ENCODE measurements at regions not wholly inside any gene's neighbourhood (a gene's known extent, or its start where the extent isn't known, plus 50 kb on each side); places are given as distances from the start of the nearest gene placed in this dataset.

- intact Hi-C loops (cut with DNase I), result no loop called here
- Histone ChIP-seq H3K4me1 (no peaks in the 10 kb centered on the region), H3K27ac (no peak overlapping the region), H3K4me3 (no peak overlapping the region), H3K27me3 (no peaks in the 10 kb centered on the region), H3K36me3 (no peaks in the 10 kb centered on the region), H3K9me3 (no peaks in the 10 kb centered on the region)
- DNase-seq (ENCODE audit: extremely low spot score in 2 of 2), result no peak
- no peak for TF ChIP-seq POLR2AphosphoS5 (IDR thresholded peaks at IDR 0.05; ENCODE audit: insufficient read depth in 1 of 2, low read depth in 1 of 2)
- TF ChIP-seq CTCF (IDR thresholded peaks at IDR 0.05), result no peak
- TF ChIP-seq POLR2A (IDR thresholded peaks at IDR 0.05), result no peak
These were observed 313.9 kb downstream of the PABPC4L start for GRCh38 chr4:133887723-133888122.

GRCh38 chr4:133869486-133869885 lies 332.1 kb downstream of the PABPC4L start:
- no peak for TF ChIP-seq CTCF (IDR thresholded peaks at IDR 0.05)
- Histone ChIP-seq H3K4me3 (no peak overlapping the region), H3K9me3 (no peaks in the 10 kb centered on the region), H3K36me3 (no peaks in the 10 kb centered on the region), H3K27me3 (no peaks in the 10 kb centered on the region), H3K4me1 (no peaks in the 10 kb centered on the region), H3K27ac (no peak overlapping the region)
- intact Hi-C loops (cut with DNase I), result no loop called here
- no peak for DNase-seq (ENCODE audit: extremely low spot score in 2 of 2)

- no peaks in the 10 kb centered on the region for H3K9me3 ChIP-seq
- TF ChIP-seq CTCF (IDR thresholded peaks at IDR 0.05), result no peak
- TF ChIP-seq POLR2AphosphoS5 (IDR thresholded peaks at IDR 0.05; ENCODE audit: insufficient read depth in 1 of 2, low read depth in 1 of 2), result no peak
- no peak for TF ChIP-seq POLR2A (IDR thresholded peaks at IDR 0.05)
- no peaks in the 10 kb centered on the region for H3K27me3 ChIP-seq
- no peak for DNase-seq (ENCODE audit: extremely low spot score in 2 of 2)
- H3K4me1 ChIP-seq, result no peaks in the 10 kb centered on the region
- intact Hi-C loops (cut with DNase I), result no loop called here
- H3K4me3 ChIP-seq, result no peak overlapping the region
- H3K27ac ChIP-seq, result no peak overlapping the region
- H3K36me3 ChIP-seq, result no peaks in the 10 kb centered on the region
These were observed 332.7 kb downstream of the PABPC4L start for GRCh38 chr4:133868856-133869255.

- no peak for DNase-seq (ENCODE audit: extremely low spot score in 2 of 2)
- no peaks in the 10 kb centered on the region for H3K27me3 ChIP-seq
- H3K27ac ChIP-seq, result no peak overlapping the region
- no peaks in the 10 kb centered on the region for H3K4me1 ChIP-seq
- H3K9me3 ChIP-seq, result no peaks in the 10 kb centered on the region
- no peaks in the 10 kb centered on the region for H3K36me3 ChIP-seq
- intact Hi-C loops (cut with DNase I), result no loop called here
- no peak overlapping the region for H3K4me3 ChIP-seq
- TF ChIP-seq POLR2AphosphoS5 (IDR thresholded peaks at IDR 0.05; ENCODE audit: insufficient read depth in 1 of 2, low read depth in 1 of 2) (no peak), CTCF (IDR thresholded peaks at IDR 0.05) (no peak), POLR2A (IDR thresholded peaks at IDR 0.05) (no peak)
These were observed 335.3 kb downstream of the PABPC4L start for GRCh38 chr4:133866328-133866699.

- no peak for TF ChIP-seq POLR2A (IDR thresholded peaks at IDR 0.05)
- no peak for TF ChIP-seq CTCF (IDR thresholded peaks at IDR 0.05)
- TF ChIP-seq POLR2AphosphoS5 (IDR thresholded peaks at IDR 0.05; ENCODE audit: insufficient read depth in 1 of 2, low read depth in 1 of 2), result no peak
- no peak overlapping the region for H3K4me3 ChIP-seq
- H3K27me3 ChIP-seq, result no peaks in the 10 kb centered on the region
- H3K27ac ChIP-seq, result no peak overlapping the region
- H3K4me1 ChIP-seq, result no peaks in the 10 kb centered on the region
- DNase-seq (ENCODE audit: extremely low spot score in 2 of 2), result no peak
- H3K36me3 ChIP-seq, result no peaks in the 10 kb centered on the region
- no peaks in the 10 kb centered on the region for H3K9me3 ChIP-seq
- intact Hi-C loops (cut with DNase I), result no loop called here
These were observed 335.8 kb downstream of the PABPC4L start for GRCh38 chr4:133865612-133866327.
